Mesodermal cell (in vitro differentiated cells): ENCODE measurements at regions not wholly inside any gene's neighbourhood (a gene's known extent, or its start where the extent isn't known, plus 50 kb on each side); places are given as distances from the start of the nearest gene placed in this dataset.

Source experiments
- H3K27ac ChIP-seq: 2 replicates; pipeline ENCODE4 v1.7.0; 2013; ENCODE audit warnings: mild to moderate bottlenecking, low read depth, low read length, moderate library complexity; ENCODE audit not compliant: severe bottlenecking
- H3K36me3 ChIP-seq: 2 replicates; pipeline ENCODE4 v1.7.1; 2013; ENCODE audit warnings: mild to moderate bottlenecking, low read length, moderate library complexity; ENCODE audit not compliant: control insufficient read depth, insufficient read depth
- H3K4me1 ChIP-seq: one replicate; pipeline ENCODE4 v1.7.1; 2013; ENCODE audit warnings: mild to moderate bottlenecking, low read length; ENCODE audit not compliant: insufficient read depth, control insufficient read depth, poor library complexity, severe bottlenecking
- H3K4me3 ChIP-seq: 2 replicates; pipeline ENCODE4 v1.7.0; 2013; ENCODE audit warnings: low read length, control low read depth, mild to moderate bottlenecking; ENCODE audit not compliant: insufficient read depth, poor library complexity, severe bottlenecking; ENCODE audit errors: extremely low read depth
- H3K9me3 ChIP-seq: 2 replicates; pipeline ENCODE4 v1.7.1; 2013; ENCODE audit warnings: mild to moderate bottlenecking, low read length, moderate library complexity; ENCODE audit not compliant: control insufficient read depth
- WGBS, 2 experiments: methylation state at CpG; one replicate each; pipeline ENCODE4 v1.1.5; 2013; ENCODE audit warnings: missing lambda C conversion rate in 2 of 2; ENCODE audit not compliant: insufficient coverage in 2 of 2; 5-methylcytosine and 5-hydroxymethylcytosine counted together

GRCh38 chr5:106974272-106974671 is 696.5 kb downstream of the EFNA5 start:
- WGBS, 2 experiments, result no CpG with 5 or more reads among the region's 2 CpGs

DNA sequence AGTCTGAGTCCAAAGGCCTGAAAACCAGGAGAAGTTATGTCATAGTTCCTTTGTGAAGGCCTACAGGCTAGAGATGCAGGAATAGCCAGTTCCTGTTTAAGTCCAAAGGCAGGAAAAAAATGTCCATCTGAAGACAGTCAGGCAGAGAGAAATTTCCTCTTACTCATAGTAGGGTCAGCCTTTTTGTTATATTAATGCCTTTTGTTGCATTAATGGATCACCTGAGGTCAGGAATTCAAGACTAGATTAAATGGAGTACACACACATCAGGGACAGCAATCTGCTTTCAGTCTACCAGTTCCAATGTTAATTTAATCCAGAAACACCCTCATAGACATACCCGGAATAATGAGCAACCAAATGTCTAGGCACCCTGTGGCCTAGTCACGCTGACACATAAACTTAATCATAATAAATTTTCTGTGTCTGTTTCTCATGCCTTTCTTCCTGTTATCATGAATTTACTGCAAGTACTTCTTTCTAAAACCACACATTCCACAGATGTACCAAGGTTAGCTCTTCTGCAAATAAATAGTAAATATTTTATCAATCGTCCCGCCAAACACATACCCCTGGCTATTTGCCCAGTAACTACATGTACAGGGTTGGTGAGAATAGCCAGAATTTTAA is 703.9 kb downstream of the EFNA5 start:
- H3K9me3 ChIP-seq, result no peaks in the 10 kb centered on the region

More at GRCh38 chr5:106974272-106974671, 696.5 kb downstream of the EFNA5 start:
- no peak overlapping the region for H3K27ac ChIP-seq
- H3K36me3 ChIP-seq, result no peaks in the 10 kb centered on the region
- no peak overlapping the region for H3K4me3 ChIP-seq
- no peaks in the 10 kb centered on the region for H3K9me3 ChIP-seq
- no peaks in the 10 kb centered on the region for H3K4me1 ChIP-seq

GRCh38 chr5:106964132-106964531 is 706.6 kb downstream of the EFNA5 start:
- Histone ChIP-seq H3K4me1 (no peaks in the 10 kb centered on the region), H3K4me3 (no peak overlapping the region), H3K36me3 (no peaks in the 10 kb centered on the region), H3K27ac (no peak overlapping the region), H3K9me3 (no peaks in the 10 kb centered on the region)
- no CpG with 5 or more reads among the region's 1 CpG for WGBS, 2 experiments

More for the DNA sequence above, 703.9 kb downstream of the EFNA5 start:
- WGBS, 2 experiments, result 89 to 92% methylated on average over 2 to 3 of the region's 4 CpGs
- Histone ChIP-seq H3K36me3 (no peaks in the 10 kb centered on the region), H3K27ac (no peak overlapping the region), H3K4me1 (no peaks in the 10 kb centered on the region), H3K4me3 (no peak overlapping the region)

DNA sequence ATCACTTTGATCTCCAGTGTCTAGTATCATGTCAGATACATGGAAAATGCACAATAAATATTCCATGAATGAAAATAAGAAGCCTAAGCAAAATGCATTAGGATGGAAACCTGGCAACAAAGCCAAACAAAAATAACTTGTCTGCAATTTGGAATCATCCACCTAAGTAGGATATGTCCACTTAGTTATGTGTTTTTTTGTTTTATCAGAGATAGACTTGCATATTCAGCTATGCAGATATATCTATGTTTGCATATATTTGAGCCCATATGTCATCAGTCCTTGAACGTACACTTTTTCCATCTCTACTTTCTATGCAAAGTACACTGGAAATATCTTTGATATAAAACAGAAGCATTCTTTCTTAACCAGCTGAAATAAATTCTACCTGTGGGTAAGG is 707.1 kb downstream of the EFNA5 start:
- no peak overlapping the region for H3K27ac ChIP-seq
- H3K9me3 ChIP-seq, result no peaks in the 10 kb centered on the region
- no peaks in the 10 kb centered on the region for H3K36me3 ChIP-seq
- no peak overlapping the region for H3K4me3 ChIP-seq
- H3K4me1 ChIP-seq, result no peaks in the 10 kb centered on the region
- WGBS, 2 experiments, result no CpG with 5 or more reads among the region's 1 CpG

DNA sequence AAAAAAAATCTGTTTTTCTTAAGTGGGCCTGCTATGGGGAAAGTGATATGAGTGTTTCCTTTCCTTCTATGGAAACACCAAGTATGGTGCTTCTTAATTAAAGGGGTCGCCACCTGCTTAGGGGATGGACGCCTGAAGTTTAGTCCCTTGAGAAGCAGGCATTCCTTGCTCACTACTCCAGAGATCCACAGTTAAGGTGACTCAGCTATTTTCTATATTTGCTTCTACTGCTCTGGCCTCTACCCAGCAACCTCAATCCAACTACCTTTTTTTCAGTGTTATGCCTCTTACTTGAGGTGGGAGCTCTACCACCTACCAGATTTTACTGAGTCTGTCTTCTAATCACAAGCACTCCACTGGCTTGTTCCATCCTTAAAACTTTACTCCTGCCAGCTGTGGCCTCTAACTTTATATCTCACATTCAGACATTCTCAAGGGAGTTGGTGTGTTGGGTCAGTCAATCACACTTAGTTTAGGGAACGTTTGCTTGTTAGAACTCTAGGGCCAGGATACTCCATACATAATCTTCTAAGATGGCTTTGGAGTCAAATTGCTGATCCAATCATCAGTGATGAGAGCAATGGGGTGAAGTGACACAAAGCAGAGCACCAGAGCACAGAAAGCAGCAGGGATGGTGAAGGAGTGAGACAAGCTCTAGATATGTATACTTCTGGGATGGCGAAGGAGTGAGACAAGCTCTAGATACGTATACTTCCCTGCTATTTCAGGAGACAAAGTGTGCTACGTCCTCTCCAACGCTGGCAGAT is 708.1 kb downstream of the EFNA5 start:
- no peaks in the 10 kb centered on the region for H3K36me3 ChIP-seq
- no peak overlapping the region for H3K4me3 ChIP-seq
- no peaks in the 10 kb centered on the region for H3K4me1 ChIP-seq
- WGBS, 2 experiments, result 76 to 97% methylated on average over 4 of the region's 7 CpGs
- H3K27ac ChIP-seq, result no peak overlapping the region
- H3K9me3 ChIP-seq, result no peaks in the 10 kb centered on the region

GRCh38 chr5:106959387-106959786 is 711.4 kb downstream of the EFNA5 start:
- WGBS, 2 experiments, result 90% methylated on average over 2 of the region's 2 CpGs; no CpG with 5 or more reads in 1 of the 2 experiments
- H3K27ac ChIP-seq, result no peak overlapping the region
- H3K4me1 ChIP-seq, result no peaks in the 10 kb centered on the region
- H3K36me3 ChIP-seq, result no peaks in the 10 kb centered on the region
- H3K4me3 ChIP-seq, result no peak overlapping the region
- no peaks in the 10 kb centered on the region for H3K9me3 ChIP-seq

DNA sequence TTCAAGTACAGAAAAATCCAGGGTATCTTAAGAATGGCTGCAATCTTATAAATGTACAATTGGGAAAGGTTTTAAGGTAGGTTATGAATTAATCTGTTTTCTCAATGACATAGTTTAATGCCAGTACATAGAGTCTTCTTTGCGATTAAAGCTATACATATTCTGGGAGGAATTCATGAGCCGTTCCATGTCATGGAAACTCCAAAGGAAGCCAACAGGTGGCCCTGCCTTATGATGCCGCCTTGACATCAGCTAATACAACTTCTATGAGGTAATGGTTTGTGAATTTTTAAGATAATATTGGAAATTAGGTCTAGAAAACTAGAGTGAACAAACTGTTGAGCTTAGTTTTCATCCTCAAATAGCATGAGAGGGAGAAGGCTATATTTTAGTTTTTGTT is 713.4 kb downstream of the EFNA5 start:
- Histone ChIP-seq H3K4me1 (no peaks in the 10 kb centered on the region), H3K4me3 (no peak overlapping the region), H3K9me3 (no peaks in the 10 kb centered on the region), H3K27ac (no peak overlapping the region), H3K36me3 (no peaks in the 10 kb centered on the region)
- WGBS, 2 experiments, result 100% methylated on average over 1 of the region's 3 CpGs; no CpG with 5 or more reads in 1 of the 2 experiments

- Histone ChIP-seq H3K36me3 (no peaks in the 10 kb centered on the region), H3K4me3 (no peak overlapping the region), H3K9me3 (no peaks in the 10 kb centered on the region), H3K4me1 (no peaks in the 10 kb centered on the region), H3K27ac (no peak overlapping the region)
- WGBS, 2 experiments, result no CpG with 5 or more reads among the region's 1 CpG
Measured at GRCh38 chr5:106956886-106957285, 713.9 kb downstream of the EFNA5 start.

GRCh38 chr5:106956187-106956586 is 714.5 kb downstream of the EFNA5 start:
- H3K27ac ChIP-seq, result no peak overlapping the region
- H3K9me3 ChIP-seq, result no peaks in the 10 kb centered on the region
- 100% methylated on average over 3 of the region's 5 CpGs for whole genome bisulfite sequencing, 2 experiments
- H3K4me1 ChIP-seq, result no peaks in the 10 kb centered on the region
- H3K4me3 ChIP-seq, result no peak overlapping the region
- H3K36me3 ChIP-seq, result no peaks in the 10 kb centered on the region

- H3K4me1 ChIP-seq, result peaks cover 4% of the 10 kb centered on the region
- no peak overlapping the region for H3K4me3 ChIP-seq
- WGBS, 2 experiments, result 88 to 90% methylated on average over 3 of the region's 3 CpGs
- H3K9me3 ChIP-seq, result no peaks in the 10 kb centered on the region
- no peak overlapping the region for H3K27ac ChIP-seq
- no peaks in the 10 kb centered on the region for H3K36me3 ChIP-seq
Measured at GRCh38 chr5:106940986-106941385, 729.8 kb downstream of the EFNA5 start.

DNA sequence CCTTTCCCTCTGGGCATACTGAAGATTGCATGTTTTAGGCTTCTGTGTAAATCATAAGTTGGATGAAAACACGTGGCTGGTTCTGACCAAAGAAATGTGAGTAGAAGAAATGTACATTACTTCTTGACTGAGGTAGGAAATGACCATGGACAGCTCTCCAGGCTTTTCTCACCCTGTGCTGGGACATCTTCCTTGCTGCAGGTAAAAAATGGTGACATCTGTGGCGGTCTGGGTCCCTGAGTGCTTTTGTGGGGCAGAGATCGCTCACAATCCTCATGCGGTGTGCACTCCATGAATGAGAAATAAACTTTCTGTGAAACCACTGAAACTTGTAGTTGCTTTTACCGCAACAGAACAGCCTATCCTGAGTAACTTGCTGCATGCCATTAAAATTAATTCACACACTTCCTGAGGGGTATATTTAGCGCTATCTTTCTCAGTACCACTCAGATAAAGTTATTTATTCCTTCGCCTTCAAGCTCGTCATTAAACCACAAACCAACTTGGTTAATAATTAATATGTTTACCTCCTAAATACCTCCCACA is 730.4 kb downstream of the EFNA5 start:
- 96 to 100% methylated on average over 3 to 6 of the region's 8 CpGs for WGBS, 2 experiments

More for the DNA sequence above, 730.4 kb downstream of the EFNA5 start:
- Histone ChIP-seq H3K4me3 (no peak overlapping the region), H3K9me3 (no peaks in the 10 kb centered on the region), H3K36me3 (no peaks in the 10 kb centered on the region), H3K27ac (no peak overlapping the region), H3K4me1 (peaks cover 4% of the 10 kb centered on the region)
